IPS DF 6.9 (cell line): ENCODE measurements at regions not wholly inside any gene's neighbourhood (a gene's known extent, or its start where the extent isn't known, plus 50 kb on each side); places are given as distances from the start of the nearest gene placed in this dataset.

ENCODE experiments used
- DNase-seq: peaks from one replicate; pipeline ENCODE4 v3.0.0-alpha.2; 2013; ENCODE audit warnings: low read depth, low spot score
- H3K27ac ChIP-seq: one replicate; pipeline ENCODE4 v1.5.1; 2013; ENCODE audit warnings: low read length, control low read depth
- H3K27me3 ChIP-seq: 2 replicates; pipeline ENCODE4 v1.6.1; 2013; ENCODE audit warnings: mild to moderate bottlenecking, low read length; ENCODE audit not compliant: control insufficient read depth, insufficient read depth
- H3K36me3 ChIP-seq: 2 replicates; pipeline ENCODE4 v1.6.1; 2013; ENCODE audit warnings: low read length; ENCODE audit not compliant: control insufficient read depth, insufficient read depth
- H3K4me1 ChIP-seq: 2 replicates; pipeline ENCODE4 v1.6.1; 2013; ENCODE audit warnings: low read length; ENCODE audit not compliant: control insufficient read depth, insufficient read depth
- H3K4me3 ChIP-seq: 2 replicates; pipeline ENCODE4 v1.5.1; 2013; ENCODE audit warnings: mild to moderate bottlenecking, low read length
- H3K9me3 ChIP-seq: 2 replicates; pipeline ENCODE4 v1.6.1; 2013; ENCODE audit warnings: low read length, inconsistent platforms; ENCODE audit not compliant: control insufficient read depth, insufficient read depth
- WGBS: extraction: QIAGEN DNeasy Blood & Tissue Kit; methylation state at CpG from one replicate; pipeline ENCODE4 v1.1.7; 2013; ENCODE audit warnings: mixed read lengths, missing lambda C conversion rate; ENCODE audit not compliant: insufficient read length, insufficient coverage; 5-methylcytosine and 5-hydroxymethylcytosine counted together

DNA sequence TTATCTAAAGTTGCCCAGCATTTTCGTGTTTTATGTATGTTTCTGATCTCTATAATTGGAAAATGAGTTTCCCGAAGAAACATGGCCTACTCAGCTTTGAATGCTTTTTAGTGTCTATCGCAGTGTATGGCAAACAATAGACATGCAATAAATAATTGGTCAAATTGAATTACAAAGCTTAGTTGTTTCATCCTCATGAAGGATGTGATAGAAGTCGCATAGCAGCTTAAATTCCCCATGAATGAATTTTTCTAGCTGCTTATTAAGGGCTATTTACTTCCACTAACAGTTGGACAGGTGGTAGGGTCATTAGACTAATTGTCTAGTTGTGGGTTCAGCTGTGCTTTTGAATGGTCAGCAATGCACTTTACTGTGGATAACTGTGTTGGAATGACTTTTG, 467.3 kb upstream of the MBL2 start:
- H3K27me3 ChIP-seq: no peaks in the 10 kb centered on the region
- no CpG with 5 or more reads among the region's 4 CpGs for WGBS
- no peak for DNase-seq

DNA sequence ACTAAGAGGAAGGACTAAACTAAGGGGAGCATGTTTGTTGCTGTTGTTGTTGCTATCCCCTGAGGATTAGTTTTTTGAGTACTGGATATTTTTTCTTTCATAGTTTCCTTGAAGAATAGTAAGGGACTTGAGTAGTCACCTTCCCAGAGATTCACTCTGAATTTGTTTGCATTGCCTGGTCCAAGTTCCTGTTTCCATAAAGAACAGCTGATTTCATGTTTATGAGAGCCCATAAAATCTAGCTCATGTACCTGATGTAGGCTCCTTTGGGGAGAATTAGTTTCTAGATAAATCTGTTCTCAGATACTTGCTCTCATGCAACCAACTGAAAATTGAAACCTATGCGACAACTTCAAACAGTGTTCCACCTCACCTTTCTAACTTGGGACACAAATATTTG, 464.4 kb upstream of the MBL2 start:
- Histone ChIP-seq H3K9me3 (no peaks in the 10 kb centered on the region), H3K4me1 (no peaks in the 10 kb centered on the region), H3K36me3 (no peaks in the 10 kb centered on the region), H3K27ac (no peak overlapping the region), H3K27me3 (no peaks in the 10 kb centered on the region), H3K4me3 (no peak overlapping the region)
- WGBS: no CpG with 5 or more reads among the region's 1 CpG
- no peak for DNase-seq

More for the DNA sequence above, 467.3 kb upstream of the MBL2 start:
- Histone ChIP-seq H3K4me3 (no peak overlapping the region), H3K4me1 (no peaks in the 10 kb centered on the region), H3K36me3 (no peaks in the 10 kb centered on the region), H3K27ac (no peak overlapping the region), H3K9me3 (no peaks in the 10 kb centered on the region)

GRCh38 chr10:53233749-53234148, 461.2 kb upstream of the MBL2 start:
- Histone ChIP-seq H3K4me3 (no peak overlapping the region), H3K36me3 (no peaks in the 10 kb centered on the region), H3K27ac (no peak overlapping the region), H3K27me3 (no peaks in the 10 kb centered on the region), H3K4me1 (no peaks in the 10 kb centered on the region), H3K9me3 (no peaks in the 10 kb centered on the region)
- no peak for DNase-seq
- no CpG with 5 or more reads among the region's 1 CpG for WGBS

DNA sequence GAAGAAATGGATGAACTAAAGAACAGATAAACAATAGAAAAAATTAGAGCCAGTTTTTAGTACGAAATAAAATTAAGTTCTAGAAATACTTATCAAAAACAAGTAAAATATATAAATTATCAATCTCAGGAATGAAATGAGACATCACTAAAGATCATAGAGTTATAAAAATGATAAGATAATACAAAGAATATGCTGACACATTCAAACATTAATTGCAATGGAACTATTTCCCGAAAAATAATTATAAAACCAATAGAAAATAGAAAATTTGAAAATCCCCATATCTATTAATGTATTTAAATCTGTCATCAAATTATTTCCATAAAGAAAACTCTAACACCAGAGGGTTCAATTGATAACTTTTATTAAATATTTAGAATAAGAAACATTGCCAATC, 458.1 kb upstream of the MBL2 start:
- no peaks in the 10 kb centered on the region for H3K27me3 ChIP-seq
- no peaks in the 10 kb centered on the region for H3K9me3 ChIP-seq
- no peaks in the 10 kb centered on the region for H3K36me3 ChIP-seq
- H3K27ac ChIP-seq: no peak overlapping the region
- no peak for DNase-seq
- H3K4me3 ChIP-seq: no peak overlapping the region
- WGBS: no CpG with 5 or more reads among the region's 2 CpGs
- H3K4me1 ChIP-seq: no peaks in the 10 kb centered on the region

DNA sequence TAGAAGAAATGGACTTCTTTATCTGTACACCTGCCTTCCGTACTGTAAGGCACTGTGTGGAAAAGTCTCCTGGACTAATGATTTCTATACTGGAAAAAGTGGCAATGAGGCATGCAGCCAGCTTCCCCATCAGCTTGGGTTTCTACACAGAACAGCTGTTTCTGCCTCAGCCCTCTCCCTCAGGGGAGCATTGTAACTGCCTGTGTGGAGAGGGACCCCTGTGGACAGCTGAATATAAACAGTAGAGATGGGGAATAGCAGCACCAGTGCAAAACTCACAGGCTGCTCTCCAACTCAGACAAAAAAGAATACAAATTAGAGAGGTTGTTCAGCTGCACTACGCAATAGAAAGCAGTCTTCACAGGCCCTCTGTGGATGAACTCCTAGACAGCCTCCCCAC, 451.3 kb upstream of the MBL2 start:
- H3K4me1 ChIP-seq: peaks cover 2% of the 10 kb centered on the region; the same call in 1 of the 2 replicates
- WGBS: no CpG with 5 or more reads among the region's 2 CpGs
- H3K4me3 ChIP-seq: no peak overlapping the region
- no peaks in the 10 kb centered on the region for H3K36me3 ChIP-seq
- H3K27me3 ChIP-seq: no peaks in the 10 kb centered on the region
- H3K27ac ChIP-seq: no peak overlapping the region
- DNase-seq: no peak
- H3K9me3 ChIP-seq: no peaks in the 10 kb centered on the region

DNA sequence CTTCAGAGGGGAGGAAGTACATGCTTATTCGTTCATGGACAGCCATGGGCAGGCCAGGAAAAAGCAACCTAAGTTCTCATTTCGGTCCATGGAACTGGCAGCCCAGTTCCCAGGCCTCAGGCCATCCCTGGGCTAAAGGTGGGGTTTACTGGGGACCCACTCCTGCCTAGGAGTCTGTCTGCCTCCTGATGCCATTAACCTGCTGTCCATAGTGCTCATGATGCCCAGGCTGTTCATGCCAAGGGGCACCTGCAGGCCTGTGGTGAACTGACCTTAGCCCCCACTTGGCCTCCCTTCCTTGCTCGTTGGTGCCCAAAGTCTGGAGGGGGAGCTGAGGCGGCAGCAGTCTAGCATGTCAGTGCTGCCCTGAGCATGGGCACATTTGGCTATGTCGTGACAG, 450.2 kb upstream of the MBL2 start:
- no peaks in the 10 kb centered on the region for H3K9me3 ChIP-seq
- H3K36me3 ChIP-seq: no peaks in the 10 kb centered on the region
- WGBS: no CpG with 5 or more reads among the region's 5 CpGs
- H3K4me3 ChIP-seq: no peak overlapping the region
- peaks cover 2% of the 10 kb centered on the region; the same call in 1 of the 2 replicates for H3K4me1 ChIP-seq
- no peak for DNase-seq
- no peaks in the 10 kb centered on the region for H3K27me3 ChIP-seq
- H3K27ac ChIP-seq: no peak overlapping the region

DNA sequence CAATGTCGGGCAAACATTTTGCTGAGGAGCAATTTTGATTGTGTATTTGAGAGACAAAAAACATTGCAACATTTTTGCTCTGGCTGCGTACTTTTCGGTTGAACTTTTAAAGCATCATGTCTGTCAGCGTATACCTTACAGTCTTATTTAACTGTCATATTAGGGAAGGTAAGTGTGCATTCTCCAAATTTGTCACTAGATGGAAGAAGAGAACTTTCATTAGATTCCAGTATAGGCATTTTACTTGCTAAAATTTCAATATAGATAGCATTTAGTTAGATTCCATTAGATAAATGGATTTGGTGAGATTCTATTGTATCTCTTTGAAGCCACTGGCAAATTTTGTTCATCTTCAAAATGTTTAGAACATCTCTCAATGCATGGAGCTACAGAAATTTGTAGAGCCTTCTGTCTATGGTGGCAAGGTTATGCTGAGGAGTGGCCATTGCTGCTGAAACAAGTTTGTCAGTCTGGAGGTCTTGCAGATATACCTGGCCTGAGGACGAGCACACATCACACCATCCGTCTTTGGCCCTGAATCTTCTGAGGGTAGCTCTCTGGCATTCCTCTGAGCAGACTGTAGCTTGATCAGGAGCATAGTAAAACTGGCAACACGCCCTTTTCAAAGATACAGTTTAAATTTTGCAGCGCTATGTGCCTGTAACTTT, 437.5 kb upstream of the MBL2 start:
- H3K27me3 ChIP-seq: no peaks in the 10 kb centered on the region
- H3K36me3 ChIP-seq: no peaks in the 10 kb centered on the region
- H3K27ac ChIP-seq: no peak overlapping the region
- no peak overlapping the region for H3K4me3 ChIP-seq
- no peak for DNase-seq
- H3K9me3 ChIP-seq: no peaks in the 10 kb centered on the region
- WGBS: no CpG with 5 or more reads among the region's 8 CpGs
- H3K4me1 ChIP-seq: peaks cover 1% of the 10 kb centered on the region; the same call in 1 of the 2 replicates

GRCh38 chr10:53183733-53184132, 411.1 kb upstream of the MBL2 start:
- Histone ChIP-seq H3K9me3 (peaks cover 2% of the 10 kb centered on the region; the same call in 1 of the 2 replicates), H3K27ac (no peak overlapping the region), H3K36me3 (no peaks in the 10 kb centered on the region), H3K4me1 (no peaks in the 10 kb centered on the region), H3K4me3 (no peak overlapping the region), H3K27me3 (no peaks in the 10 kb centered on the region)
- no peak for DNase-seq
- no CpG with 5 or more reads among the region's 2 CpGs for WGBS

DNA sequence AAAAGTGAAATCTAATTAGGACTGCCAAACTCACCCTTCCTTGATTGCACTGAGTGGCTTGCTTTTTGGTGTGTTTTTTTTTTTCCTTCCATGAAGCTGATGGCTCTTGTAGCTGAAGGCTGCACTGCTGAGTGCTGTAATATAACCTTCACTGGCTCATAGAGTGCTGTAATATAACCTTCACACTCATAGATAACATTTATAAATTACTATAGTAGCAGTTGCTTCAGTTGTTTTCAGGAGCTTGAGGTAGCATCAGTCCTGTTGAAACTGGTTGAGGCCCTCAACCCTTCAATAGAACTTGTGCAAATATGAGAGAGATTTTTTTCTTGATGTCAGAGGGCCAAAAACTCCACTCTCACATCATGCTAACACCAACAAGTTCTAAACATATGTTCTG, 404.9 kb upstream of the MBL2 start:
- DNase-seq: no peak
- H3K4me1 ChIP-seq: no peaks in the 10 kb centered on the region
- no peaks in the 10 kb centered on the region for H3K27me3 ChIP-seq
- H3K9me3 ChIP-seq: no peaks in the 10 kb centered on the region
- no peak overlapping the region for H3K27ac ChIP-seq
- H3K36me3 ChIP-seq: no peaks in the 10 kb centered on the region
- H3K4me3 ChIP-seq: no peak overlapping the region

GRCh38 chr10:53166325-53166724, 393.7 kb upstream of the MBL2 start:
- Histone ChIP-seq H3K36me3 (no peaks in the 10 kb centered on the region), H3K4me3 (no peak overlapping the region), H3K4me1 (no peaks in the 10 kb centered on the region), H3K27me3 (no peaks in the 10 kb centered on the region), H3K9me3 (no peaks in the 10 kb centered on the region), H3K27ac (no peak overlapping the region)
- WGBS: no CpG with 5 or more reads among the region's 3 CpGs
- DNase-seq: no peak

DNA sequence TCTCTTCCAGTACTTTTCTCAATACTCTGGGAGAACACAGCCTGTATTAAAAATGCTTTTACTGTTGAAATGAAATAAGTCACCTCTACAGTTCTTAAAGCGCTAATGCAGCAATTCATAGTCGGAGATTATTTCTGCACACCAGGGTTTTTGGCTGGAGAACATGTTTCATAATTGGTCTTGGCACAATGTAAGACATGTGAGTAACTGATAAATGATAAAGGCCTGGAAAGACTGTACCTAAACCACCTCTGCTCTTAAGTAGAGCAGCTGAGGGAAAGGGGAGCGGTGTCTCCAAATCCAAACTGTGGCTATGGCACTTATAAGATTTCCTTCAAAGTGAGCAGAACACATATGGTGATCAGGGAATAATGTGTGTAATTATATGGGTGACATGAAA, 390.3 kb upstream of the MBL2 start:
- no peaks in the 10 kb centered on the region for H3K36me3 ChIP-seq
- no peak for DNase-seq
- H3K9me3 ChIP-seq: no peaks in the 10 kb centered on the region
- H3K27me3 ChIP-seq: no peaks in the 10 kb centered on the region
- H3K27ac ChIP-seq: no peak overlapping the region
- WGBS: no CpG with 5 or more reads among the region's 3 CpGs
- H3K4me3 ChIP-seq: no peak overlapping the region
- H3K4me1 ChIP-seq: no peaks in the 10 kb centered on the region
